ENCODE measurements at regions not wholly inside any gene's neighbourhood (a gene's known extent, or its start where the extent isn't known, plus 50 kb on each side); places are given as distances from the start of the nearest gene placed in this dataset.
"Not testable (repeated sequence)": the region's sequence is repeated elsewhere in the genome, so short reads cannot be mapped to it uniquely, and the experiment has no call there.

DNA sequence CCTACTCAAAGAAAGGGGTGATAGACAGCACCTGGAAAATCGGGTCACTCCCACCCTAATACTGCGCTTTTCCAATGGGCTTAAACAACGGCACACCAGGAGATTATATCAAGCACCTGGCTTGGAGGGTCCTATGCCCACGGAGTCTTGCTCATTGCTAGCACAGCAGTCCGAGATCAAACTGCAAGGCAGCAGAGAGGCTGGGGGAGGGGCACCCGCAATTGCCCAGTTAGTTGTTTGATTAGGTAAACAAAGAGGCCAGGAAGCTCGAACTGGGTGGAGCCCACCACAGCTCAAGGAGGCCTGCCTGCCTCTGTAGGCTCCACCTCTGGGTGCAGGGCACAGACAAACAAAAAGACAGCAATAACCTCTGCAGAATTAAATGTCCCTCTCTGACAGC, 224.5 kb upstream of the CCL2 start:
- intact Hi-C loops (cut with DNase I, micrococcal nuclease); ATAC-seq: not testable (repeated sequence)
- DNase-seq = peak in 1 of 2 donors; percentile 11

DNA sequence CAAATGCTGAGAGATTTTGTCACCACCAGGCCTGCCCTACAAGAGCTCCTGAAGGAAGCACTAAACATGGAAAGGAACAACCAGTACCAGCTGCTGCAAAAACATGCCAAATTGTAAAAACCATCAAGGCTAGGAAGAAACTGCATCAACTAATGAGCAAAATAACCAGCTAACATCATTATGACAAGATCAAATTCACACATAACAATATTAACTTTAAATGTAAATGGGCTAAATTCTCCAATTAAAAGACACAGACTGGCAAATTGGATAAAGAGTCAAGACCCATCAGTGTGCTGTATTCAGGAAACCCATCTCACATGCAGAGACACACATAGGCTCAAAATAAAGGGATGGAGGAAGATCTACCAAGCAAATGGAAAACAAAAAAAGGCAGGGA, 222.8 kb upstream of the CCL2 start:
- DNase-seq; ATAC-seq; intact Hi-C loops (cut with DNase I, micrococcal nuclease): not testable (repeated sequence)

DNA sequence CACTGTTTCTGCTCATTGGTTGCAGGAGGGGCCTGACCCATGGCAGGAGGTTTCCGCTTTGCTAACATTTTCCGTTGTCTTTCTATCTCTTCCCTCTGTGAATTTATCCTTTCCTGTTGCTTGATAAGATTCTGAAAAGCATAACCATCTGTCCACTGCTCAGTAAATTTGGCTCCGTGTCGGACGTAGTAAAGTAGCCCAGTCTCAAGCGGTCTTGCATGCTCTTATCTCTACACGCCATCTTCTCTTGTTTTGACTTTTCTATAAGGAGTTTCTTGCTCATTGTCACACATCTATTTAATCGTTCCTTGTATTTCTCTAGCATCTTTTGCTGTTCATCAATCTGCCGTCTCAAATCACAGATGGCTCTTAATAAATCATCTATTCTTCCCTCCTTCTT, 216.3 kb upstream of the CCL2 start:
- DNase-seq; ATAC-seq; intact Hi-C loops (cut with DNase I, micrococcal nuclease): not testable (repeated sequence)

DNA sequence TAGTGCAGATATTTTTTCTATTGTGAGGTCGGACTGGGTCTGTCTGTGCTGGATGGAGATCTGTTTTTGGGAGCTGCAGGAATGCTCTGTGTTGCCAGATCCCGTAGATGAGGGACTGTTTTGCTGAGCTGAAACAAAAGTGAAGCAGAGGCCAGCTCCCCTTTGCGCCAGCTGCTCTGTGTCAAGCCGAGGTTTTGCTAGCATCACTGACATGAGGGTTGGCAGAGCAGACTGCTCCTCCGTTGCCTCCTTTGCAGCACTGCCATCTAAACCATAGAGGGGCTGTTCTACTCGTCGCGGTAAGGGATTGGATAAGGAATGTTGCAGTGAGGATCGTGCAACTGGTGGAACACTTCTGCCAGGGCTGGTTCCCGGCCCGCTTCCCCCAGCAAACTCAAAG, 215.9 kb upstream of the CCL2 start:
- ATAC-seq; DNase-seq; intact Hi-C loops (cut with DNase I, micrococcal nuclease): not testable (repeated sequence)

DNA sequence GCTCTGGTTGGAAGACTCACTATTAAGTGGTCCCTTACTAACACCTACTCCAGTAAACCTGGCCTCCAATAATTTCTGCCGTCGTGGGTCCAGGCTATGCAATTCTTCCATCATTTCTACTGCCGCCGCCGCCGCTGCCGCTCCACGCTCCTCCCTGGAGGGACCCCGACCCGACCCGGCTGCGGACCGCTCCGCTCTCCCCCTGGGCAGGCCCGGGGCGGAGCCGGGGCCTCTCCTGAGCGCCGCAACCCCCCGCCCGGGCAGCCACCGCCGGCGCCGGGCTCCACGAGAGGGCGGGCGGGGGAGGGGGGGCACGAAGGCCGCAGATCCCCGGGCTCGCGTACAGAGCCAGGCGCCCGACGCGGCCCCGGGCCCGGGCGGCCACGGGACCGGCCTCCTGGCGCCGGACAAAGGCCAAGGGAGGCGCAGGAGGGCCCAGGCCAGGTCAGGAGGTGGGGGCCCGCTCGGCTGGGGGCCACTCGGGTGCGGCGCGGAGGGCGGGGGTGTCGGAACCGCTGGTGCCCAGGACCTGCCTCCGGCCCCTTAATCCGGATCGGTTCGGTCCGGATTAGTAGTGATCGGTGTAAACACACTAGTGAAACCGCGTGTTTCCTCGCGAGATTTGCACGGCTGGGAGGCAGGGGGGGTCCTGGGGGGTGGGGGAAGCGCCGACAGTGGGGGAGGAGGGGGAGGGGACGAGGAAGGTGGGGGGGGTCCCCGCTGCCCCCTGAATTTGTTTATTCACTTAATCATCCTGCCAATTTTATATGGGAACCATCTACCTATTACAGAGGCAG, 215.1 kb upstream of the CCL2 start:
- intact Hi-C loops (cut with DNase I, micrococcal nuclease) = not testable (repeated sequence)
- DNase-seq = peak in 1 of 2 donors; percentile 4

DNA sequence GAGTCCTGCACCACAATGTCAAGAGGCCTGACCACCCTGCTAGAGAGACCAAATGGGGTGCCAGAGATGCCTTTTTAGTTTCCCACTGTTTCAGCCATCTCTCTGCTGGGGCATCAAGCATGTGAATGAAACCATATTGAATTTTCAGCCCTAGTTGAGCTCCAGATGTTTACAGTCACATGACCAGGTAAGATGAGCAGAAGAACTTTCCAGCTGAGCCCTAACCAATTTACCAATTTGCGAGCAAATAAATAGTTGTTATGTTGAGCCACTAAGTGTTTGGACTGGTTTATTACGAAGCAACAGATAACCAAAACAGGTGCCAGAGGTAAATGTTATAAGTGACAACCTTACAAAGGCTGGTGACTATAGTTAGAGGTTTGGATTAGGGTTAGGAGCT, 209.1 kb upstream of the CCL2 start:
- no peak for DNase-seq
- ATAC-seq = no peak
- intact Hi-C loops (cut with DNase I, micrococcal nuclease) = no loop called here

More for the DNA sequence above, 215.1 kb upstream of the CCL2 start:
- peak; percentile 77 for ATAC-seq

DNA sequence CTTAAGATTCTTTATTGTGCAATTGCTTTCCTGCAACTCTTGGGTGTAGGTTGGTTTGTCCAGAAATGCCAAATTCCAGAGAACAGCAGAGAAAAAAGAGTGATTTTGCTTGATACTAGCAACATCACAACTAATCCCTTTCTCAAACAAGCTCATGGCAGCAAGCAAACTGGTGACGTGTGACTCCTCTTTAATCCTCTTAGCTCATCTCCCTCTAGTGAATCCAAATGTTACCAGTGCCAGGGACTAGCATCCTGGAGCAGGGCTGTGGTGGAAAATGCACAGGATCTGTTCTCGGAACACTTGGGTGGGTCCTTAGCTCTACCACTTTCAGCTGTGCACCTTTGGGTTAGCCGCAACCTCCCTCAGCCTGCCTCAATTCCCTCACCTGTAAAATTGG, 204.0 kb upstream of the CCL2 start:
- intact Hi-C loops (cut with DNase I, micrococcal nuclease) = no loop called here
- DNase-seq = no peak
- no peak for ATAC-seq

DNA sequence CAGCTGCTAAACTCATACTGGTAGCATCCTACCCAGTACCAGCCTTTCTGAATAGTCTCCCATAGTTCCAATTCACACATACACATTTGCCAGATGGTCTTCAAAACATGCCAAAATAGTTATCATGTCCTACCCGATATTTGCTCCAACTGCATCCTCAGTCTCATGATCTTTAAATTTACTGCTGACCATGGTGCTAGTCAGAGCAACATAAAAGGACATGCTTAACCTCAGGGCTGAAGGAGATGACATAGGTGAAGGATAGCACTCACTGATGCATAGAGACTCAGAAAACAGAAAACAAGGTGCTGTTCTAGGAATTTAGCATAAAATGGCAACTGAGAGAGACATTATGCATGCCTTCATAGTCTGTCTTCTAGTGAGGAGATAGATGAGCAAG, 200.6 kb upstream of the CCL2 start:
- intact Hi-C loops (cut with DNase I, micrococcal nuclease) = no loop called here
- DNase-seq (no peak), ATAC-seq (no peak)

DNA sequence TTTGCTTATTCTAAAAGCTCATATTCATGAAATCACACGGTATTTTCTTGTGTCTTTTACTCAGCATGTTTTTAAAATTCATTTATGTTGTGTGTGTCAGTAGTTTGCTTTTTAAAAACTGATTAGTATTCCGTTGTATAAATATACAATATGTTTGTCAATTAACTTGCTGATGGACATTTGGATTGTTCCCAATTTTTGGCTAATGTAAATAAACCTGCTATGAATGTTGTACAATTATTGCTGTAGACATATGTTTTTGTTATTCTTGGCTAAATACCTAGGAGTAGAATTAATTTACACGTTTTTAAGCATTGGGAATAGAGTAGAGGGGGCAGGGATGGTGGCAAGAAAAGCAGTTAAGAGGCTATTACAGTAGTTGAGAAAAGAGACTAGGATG, 199.5 kb upstream of the CCL2 start:
- DNase-seq (no peak), ATAC-seq (no peak)
- intact Hi-C loops (cut with DNase I, micrococcal nuclease) = no loop called here

DNA sequence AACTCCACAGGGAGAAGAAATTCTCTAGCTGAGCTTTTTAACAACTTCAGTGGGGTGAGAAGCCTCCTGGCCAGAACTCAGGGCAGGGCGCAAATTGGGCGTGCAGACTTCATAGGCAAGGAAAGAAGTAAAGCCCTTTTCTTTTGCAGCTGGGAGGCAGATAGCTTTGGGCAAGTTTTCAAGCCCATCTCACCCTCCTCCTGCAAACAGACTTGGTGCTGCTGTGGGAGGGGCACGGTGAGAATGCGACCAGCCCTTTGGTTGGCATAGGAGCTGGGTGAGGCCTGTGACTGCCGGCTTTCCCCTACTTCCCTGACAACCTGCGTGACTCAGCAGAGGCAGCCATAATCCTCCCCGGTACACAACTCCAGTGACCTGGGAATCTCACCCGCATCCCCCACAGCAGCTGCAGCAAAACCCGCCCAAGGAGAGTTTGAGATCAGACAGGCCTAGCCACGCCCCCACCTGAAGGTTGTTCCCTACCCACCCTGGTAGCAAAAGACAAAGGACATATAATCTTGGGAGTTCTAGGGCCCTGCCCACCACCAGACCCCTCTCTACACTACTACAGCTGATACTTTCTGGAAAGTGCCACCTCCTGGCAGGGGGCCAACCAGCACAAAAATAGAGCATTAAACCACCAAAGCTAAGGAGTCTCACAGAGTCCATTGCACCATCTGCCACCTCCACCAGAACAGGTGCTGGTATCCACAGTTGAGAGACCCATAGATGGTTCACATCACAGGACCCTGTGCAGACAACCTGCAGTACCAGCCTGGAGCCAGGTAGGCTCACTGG, 195.5 kb upstream of the CCL2 start:
- no peak for DNase-seq
- intact Hi-C loops (cut with DNase I, micrococcal nuclease) = no loop called here
- no peak for ATAC-seq

DNA sequence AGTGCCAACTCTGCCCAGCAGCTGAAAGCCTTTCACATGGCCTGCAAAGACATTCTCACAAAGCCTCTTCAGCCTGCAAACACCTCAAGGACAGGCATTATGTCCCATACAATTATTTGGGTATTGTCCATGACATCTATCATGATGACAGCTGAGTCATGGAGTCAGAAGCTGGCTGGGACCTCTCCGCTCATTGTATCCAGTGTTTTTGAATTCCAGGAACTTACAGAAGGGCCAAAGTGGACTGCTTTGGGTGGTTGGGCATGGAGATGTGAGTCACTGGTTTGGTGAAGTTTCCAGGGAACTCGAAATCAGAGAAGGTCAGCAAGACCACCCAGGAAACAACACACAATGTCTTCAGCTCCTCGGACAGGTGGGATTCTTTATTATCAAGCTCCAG, 188.6 kb upstream of the CCL2 start:
- DNase-seq = no peak
- ATAC-seq = no peak
- intact Hi-C loops (cut with DNase I, micrococcal nuclease) = no loop called here

DNA sequence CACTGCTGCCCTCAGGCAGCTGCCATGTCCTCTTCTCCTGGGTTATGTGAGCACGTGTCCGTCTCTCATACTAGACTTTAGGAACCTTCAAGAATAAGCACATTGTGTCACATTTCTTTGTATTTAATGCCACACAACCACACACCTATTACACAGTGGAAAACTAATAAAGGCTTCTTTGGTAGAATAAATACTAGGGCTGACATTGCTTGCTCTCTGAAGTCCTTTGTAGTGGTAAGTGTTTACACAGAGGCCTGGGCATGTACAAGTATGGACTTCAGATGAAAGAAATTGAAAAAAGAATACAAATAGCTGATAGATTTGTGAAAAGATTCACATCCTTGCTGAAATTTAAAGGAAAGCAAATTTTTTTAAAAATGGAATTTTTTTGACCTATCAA, 188.1 kb upstream of the CCL2 start:
- no peak for DNase-seq
- no peak for ATAC-seq
- intact Hi-C loops (cut with DNase I, micrococcal nuclease) = no loop called here

DNA sequence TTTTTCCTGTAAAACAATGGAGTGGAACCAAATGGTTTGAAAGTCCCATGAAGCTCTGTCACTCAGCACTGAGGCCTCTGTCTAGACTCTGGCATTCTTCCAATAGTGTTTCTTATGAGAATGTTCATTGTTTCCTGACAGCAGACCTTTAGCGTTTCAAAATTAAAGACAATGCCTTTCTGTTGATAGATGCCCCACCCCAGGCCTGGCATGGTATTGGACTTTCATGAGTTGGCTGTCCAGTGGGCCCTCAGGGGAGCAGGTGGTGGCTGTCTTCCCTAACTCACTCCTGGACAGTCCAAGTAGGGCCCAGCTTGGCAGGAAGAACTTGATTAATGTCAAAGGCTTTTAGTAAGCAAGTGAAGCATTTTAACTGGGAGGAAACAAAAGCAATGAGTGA, 186.5 kb upstream of the CCL2 start:
- intact Hi-C loops (cut with DNase I, micrococcal nuclease) = no loop called here
- ATAC-seq = no peak
- no peak for DNase-seq

DNA sequence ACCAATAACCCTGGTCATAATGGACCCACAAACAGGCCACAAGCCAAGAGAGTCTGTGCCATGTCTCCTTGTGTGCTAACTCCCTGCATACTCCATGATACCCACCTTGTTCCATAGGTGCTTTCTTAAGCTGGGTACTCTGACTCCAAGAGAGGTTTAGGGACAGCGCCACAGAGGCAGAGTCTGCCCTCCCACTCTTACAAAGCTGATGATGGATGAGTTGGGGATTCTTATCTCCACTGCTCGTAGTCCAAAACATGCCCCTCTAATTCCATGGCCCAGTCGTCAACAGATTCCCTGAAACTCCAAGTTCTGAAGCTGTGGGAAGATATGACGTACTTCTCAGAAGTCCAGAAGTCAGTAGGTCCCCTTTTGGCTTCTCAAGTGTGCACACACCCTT, 184.4 kb upstream of the CCL2 start:
- ATAC-seq = no peak
- DNase-seq = no peak
- intact Hi-C loops (cut with DNase I, micrococcal nuclease) = no loop called here

DNA sequence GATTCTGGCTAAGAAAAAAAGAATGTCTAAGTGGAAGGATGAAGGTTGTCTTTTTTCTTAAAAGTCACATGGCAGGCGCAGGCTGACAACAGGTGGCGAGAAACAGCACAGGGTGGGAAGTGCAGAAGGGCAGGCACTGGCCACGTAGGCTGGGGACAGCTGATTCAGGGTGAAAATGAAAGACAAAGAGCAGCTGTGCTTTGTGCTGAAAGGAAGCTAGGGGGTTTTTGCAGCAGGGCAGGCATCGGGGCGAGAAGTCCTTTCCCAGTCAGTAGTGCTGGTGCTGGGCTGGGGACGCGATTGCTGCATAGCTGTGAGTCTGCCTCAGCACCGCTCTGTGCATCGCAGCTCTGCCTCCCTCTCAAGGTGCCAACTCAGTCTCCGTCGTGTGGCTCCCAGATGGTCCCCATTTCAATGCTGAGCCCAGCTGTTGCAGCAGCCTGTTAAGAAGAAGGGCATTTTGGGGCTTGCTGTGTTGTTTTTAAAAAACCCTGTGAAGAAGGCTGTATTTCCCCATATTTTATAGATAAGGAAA, 183.1 kb upstream of the CCL2 start:
- no peak for DNase-seq
- ATAC-seq = no peak
- intact Hi-C loops (cut with DNase I, micrococcal nuclease) = no loop called here

DNA sequence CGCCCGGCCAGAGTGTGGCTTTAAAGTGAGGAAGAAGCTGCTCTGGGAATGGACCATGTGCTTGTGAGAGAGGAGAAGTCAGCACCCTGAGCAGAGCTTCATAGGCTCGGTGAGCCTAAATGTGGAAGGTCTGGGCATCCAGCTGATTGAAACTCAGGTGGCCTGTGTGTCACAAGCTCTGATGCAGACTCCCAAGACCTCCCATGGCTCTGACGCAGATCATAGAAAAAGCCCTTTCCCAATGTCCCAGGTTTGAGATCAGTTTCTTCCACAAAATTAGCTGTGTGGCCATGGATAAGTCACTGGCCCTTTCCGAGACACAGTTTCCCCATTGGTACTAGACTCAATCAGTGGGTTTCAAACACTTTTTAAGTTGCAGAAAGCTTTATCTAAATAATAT, 180.0 kb upstream of the CCL2 start:
- ATAC-seq = no peak
- DNase-seq = no peak
- intact Hi-C loops (cut with DNase I, micrococcal nuclease) = no loop called here

DNA sequence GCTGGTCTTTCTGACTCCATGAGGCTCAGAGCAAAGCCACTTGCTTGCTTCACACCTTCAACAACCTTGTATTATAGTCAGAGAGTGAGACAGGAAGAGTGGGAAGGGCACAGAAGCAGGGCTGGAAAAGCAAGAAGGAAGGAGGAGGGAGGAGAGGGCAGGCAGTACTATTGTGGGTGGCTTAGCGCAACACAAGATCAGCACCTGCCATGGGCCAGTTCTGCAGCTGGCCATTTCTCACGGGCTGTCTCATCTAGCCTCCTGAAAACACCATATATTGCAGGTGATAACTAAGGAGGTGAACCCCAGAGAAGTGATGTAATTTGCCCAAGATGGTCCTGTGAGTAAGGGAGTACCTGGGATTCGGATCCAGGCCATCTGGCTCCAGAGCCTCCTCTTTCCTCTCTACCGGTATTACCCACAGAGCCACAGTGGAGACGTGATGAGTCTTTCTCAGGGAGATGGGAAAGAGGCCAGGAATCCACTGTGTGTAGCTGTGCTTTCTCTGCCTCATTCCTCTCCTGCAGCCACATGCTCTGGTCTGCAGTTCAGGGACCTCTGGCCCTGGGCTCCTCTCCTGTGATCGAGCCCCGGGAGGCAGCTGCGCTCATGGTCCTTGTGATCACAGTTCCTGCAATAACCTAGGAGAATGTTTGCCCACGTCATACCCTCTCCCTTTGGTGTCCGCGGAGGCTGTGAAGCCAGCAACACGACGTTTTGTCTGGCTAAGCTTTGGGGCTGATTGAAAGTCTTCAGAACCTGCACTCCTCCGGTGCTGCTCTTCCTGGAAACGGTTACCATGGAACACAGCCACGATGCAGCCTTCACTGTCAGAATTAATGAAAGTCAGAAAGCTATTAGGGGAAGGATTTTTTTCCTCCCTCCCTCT, 178.1 kb upstream of the CCL2 start:
- ATAC-seq (no peak), DNase-seq (no peak)
- intact Hi-C loops (cut with DNase I, micrococcal nuclease) = no loop called here

DNA sequence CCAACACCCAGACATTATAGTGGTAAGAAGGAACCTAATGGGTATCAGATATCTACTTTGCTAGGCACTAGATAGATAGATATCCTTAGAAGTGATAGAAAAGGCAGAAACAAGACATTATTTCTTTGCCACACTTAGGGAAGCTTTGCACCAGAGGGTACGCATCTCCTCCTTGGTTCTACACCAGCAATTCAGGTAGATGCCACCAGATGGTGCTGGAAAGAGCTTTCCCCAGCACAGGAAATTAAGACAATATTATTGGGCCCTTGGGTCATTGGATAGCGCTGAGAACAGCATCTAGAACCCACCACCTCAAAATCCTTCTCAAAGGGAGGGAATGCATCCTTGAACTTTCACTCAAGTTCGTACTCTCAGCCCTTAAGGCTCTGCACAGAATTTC, 173.8 kb upstream of the CCL2 start:
- no peak for ATAC-seq
- no peak for DNase-seq
- intact Hi-C loops (cut with DNase I, micrococcal nuclease) = no loop called here

DNA sequence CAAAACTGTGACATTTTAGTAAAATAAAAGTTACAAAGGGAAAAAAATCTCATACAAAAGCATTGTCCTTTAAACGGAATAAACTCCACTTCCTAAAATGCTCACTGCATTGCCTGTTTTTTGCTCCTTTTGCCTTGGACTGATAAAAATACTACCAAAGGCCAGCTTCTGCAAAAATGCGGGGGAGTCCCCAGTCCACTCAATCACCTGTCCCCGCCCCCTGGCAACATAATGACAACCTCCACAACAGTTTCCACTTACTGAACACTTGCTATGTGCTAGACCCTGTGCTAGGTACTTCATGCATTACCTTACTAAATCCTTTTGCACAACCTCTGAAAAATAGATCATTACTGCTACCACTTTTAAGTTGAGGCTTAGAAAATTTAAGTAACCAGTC, 172.7 kb upstream of the CCL2 start:
- intact Hi-C loops (cut with DNase I, micrococcal nuclease) = no loop called here
- ATAC-seq (no peak), DNase-seq (no peak)
